Natural killer cell (primary cell): ENCODE measurements at regions not wholly inside any gene's neighbourhood (a gene's known extent, or its start where the extent isn't known, plus 50 kb on each side); places are given as distances from the start of the nearest gene placed in this dataset.
"Not testable (repeated sequence)": the region's sequence is repeated elsewhere in the genome, so short reads cannot be mapped to it uniquely, and the experiment has no call there.

Experiments
- ATAC-seq, 3 donors: fragments of 150-1000 bp in 2 of 3; fragments of 200-7000 bp in 1 of 3; cut with Tn5 transposase; 1 replicate in 1 of 3; 2 replicates in 2 of 3; pipeline ENCODE4 v1.10.0; 2021; ENCODE audit warnings: mild to moderate bottlenecking in 2 of 3, moderate library complexity in 2 of 3
- DNase-seq, 2 donors: peaks; one replicate each; pipeline versions ENCODE4 v3.0.0 to v3.0.0-alpha.2; 2013 to 2021; ENCODE audit warnings: mixed read lengths in 1 of 2
- H3K27ac ChIP-seq: one replicate; pipeline ENCODE4 v1.5.1; 2013; ENCODE audit warnings: mild to moderate bottlenecking, low read length
- H3K27me3 ChIP-seq: one replicate; pipeline ENCODE4 v1.6.1; 2013; ENCODE audit warnings: low read length; ENCODE audit not compliant: control insufficient read depth, insufficient read depth
- H3K36me3 ChIP-seq: one replicate; pipeline ENCODE4 v1.6.1; 2013; ENCODE audit warnings: low read length; ENCODE audit not compliant: control insufficient read depth, insufficient read depth
- H3K4me1 ChIP-seq: one replicate; pipeline ENCODE4 v1.6.1; 2013; ENCODE audit warnings: low read length; ENCODE audit not compliant: control insufficient read depth, insufficient read depth
- H3K4me3 ChIP-seq: one replicate; pipeline ENCODE4 v1.5.1; 2013; ENCODE audit warnings: low read length
- H3K9me3 ChIP-seq: one replicate; pipeline ENCODE4 v1.6.1; 2013; ENCODE audit warnings: low read length; ENCODE audit not compliant: control insufficient read depth, insufficient read depth
- H3K27ac Mint-ChIP-seq, 2 donors: one replicate each; pipeline ENCODE4 v1.8.0; 2022; ENCODE audit warnings: mild to moderate bottlenecking in 2 of 2, mixed read lengths in 2 of 2, moderate library complexity in 1 of 2
- H3K27me3 Mint-ChIP-seq, 2 donors: one replicate each; pipeline ENCODE4 v1.8.0; 2022; ENCODE audit warnings: low read depth in 2 of 2, mixed read lengths in 2 of 2
- H3K36me3 Mint-ChIP-seq: one replicate; pipeline ENCODE4 v1.8.0; 2022; ENCODE audit warnings: mixed read lengths
- H3K4me1 Mint-ChIP-seq, 2 donors: one replicate each; pipeline ENCODE4 v1.8.0; 2022; ENCODE audit warnings: mixed read lengths in 2 of 2
- H3K4me3 Mint-ChIP-seq: one replicate; pipeline ENCODE4 v1.8.0; 2022; ENCODE audit warnings: mild to moderate bottlenecking, moderate library complexity, mixed read lengths
- H3K9me3 Mint-ChIP-seq, 2 donors: one replicate each; pipeline ENCODE4 v1.8.0; 2022; ENCODE audit warnings: mixed read lengths in 2 of 2
- WGBS: methylation state at CpG from one replicate; pipeline ENCODE4 v1.1.7; 2013; ENCODE audit warnings: missing lambda C conversion rate; ENCODE audit not compliant: insufficient coverage; 5-methylcytosine and 5-hydroxymethylcytosine counted together
- intact Hi-C: fragments of 100-400 bp; cut with micrococcal nuclease; formaldehyde crosslinking; loops from one replicate; pipeline ENCODE4 v1.14.2; 2022
- TF ChIP-seq, protein P1 (sequence below): fragments of 200-600 bp; IDR thresholded peaks from one replicate; pipeline ENCODE4 v1.8.0; 2022; ENCODE audit warnings: antibody characterized with exemption

- Mint-ChIP-seq H3K9me3 (no peaks in the 10 kb centered on the region), H3K27me3 (peaks cover 5 to 12% of the 10 kb centered on the region in 2 donors), H3K4me1 (no peaks in the 10 kb centered on the region), H3K4me3 (no peak overlapping the region), H3K27ac (no peak overlapping the region), H3K36me3 (no peaks in the 10 kb centered on the region)
- no peak for ATAC-seq
- no peaks in the 10 kb centered on the region for H3K9me3 ChIP-seq
- H3K36me3 ChIP-seq, result no peaks in the 10 kb centered on the region
- no peak for DNase-seq
- H3K4me3 ChIP-seq, result no peak overlapping the region
- no peaks in the 10 kb centered on the region for H3K4me1 ChIP-seq
- H3K27ac ChIP-seq, result no peak overlapping the region
- TF ChIP-seq, protein P1, sequence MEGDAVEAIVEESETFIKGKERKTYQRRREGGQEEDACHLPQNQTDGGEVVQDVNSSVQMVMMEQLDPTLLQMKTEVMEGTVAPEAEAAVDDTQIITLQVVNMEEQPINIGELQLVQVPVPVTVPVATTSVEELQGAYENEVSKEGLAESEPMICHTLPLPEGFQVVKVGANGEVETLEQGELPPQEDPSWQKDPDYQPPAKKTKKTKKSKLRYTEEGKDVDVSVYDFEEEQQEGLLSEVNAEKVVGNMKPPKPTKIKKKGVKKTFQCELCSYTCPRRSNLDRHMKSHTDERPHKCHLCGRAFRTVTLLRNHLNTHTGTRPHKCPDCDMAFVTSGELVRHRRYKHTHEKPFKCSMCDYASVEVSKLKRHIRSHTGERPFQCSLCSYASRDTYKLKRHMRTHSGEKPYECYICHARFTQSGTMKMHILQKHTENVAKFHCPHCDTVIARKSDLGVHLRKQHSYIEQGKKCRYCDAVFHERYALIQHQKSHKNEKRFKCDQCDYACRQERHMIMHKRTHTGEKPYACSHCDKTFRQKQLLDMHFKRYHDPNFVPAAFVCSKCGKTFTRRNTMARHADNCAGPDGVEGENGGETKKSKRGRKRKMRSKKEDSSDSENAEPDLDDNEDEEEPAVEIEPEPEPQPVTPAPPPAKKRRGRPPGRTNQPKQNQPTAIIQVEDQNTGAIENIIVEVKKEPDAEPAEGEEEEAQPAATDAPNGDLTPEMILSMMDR, result no peak
- WGBS, result 40% methylated on average over 3 of the region's 5 CpGs
- intact Hi-C loops, result no loop called here
- no peaks in the 10 kb centered on the region for H3K27me3 ChIP-seq
Measured at GRCh38 chr14:34161351-34162082, 210.6 kb upstream of the EGLN3 start.

DNA sequence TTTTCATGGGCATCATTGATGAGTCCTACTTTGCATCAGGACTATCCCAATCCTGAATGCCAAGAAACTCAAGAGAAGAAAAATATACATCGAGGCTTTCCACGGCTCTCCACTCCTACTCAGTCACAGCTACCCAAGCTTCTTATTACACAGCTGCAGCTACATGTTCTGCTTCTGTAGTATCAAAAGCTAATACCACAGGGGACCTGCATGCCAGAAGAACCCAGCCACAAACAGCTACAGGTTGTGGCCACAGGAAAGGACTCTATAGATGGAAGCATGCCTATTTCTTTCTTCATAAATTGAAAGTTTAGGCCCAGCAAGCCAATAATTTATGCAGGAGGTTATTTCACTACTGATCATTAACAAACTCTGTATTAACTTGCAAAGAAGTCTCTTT lies 209.7 kb upstream of the EGLN3 start:
- intact Hi-C loops, result no loop called here
- ATAC-seq, result no peak
- Mint-ChIP-seq H3K27ac (no peak overlapping the region), H3K4me3 (no peak overlapping the region), H3K27me3 (peaks cover 2 to 3% of the 10 kb centered on the region in 2 donors), H3K9me3 (no peaks in the 10 kb centered on the region), H3K36me3 (no peaks in the 10 kb centered on the region), H3K4me1 (no peaks in the 10 kb centered on the region)
- WGBS, result 88% methylated on average over 1 of the region's 2 CpGs
- no peak overlapping the region for H3K27ac ChIP-seq
- H3K27me3 ChIP-seq, result no peaks in the 10 kb centered on the region
- H3K9me3 ChIP-seq, result no peaks in the 10 kb centered on the region
- DNase-seq, result no peak
- TF ChIP-seq, protein P1, result no peak
- H3K4me3 ChIP-seq, result no peak overlapping the region
- no peaks in the 10 kb centered on the region for H3K36me3 ChIP-seq
- H3K4me1 ChIP-seq, result no peaks in the 10 kb centered on the region

DNA sequence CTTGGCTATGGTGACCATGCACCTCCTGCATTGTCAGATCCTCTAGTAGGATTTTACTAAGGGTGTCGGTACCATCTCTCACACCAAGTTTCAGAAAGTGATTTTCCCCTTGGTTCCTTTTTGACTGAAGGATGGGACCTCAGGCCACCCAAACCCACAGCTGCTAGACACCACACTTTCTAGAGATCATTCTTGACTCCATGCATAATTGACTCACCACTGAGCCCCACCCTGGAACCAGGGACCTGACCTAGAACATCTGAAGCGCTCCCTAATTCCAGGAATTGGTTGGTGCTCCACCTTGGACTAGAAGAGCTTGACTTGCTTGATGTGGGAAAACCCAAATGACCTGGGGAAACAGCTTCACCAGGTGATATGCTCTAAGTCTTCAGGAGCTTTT lies 206.8 kb upstream of the EGLN3 start:
- Histone ChIP-seq H3K9me3 (no peaks in the 10 kb centered on the region), H3K27me3 (no peaks in the 10 kb centered on the region), H3K4me1 (no peaks in the 10 kb centered on the region), H3K27ac (no peak overlapping the region), H3K4me3 (no peak overlapping the region), H3K36me3 (no peaks in the 10 kb centered on the region)
- H3K36me3 Mint-ChIP-seq, result no peaks in the 10 kb centered on the region
- ATAC-seq (no peak), DNase-seq (no peak)
- intact Hi-C loops, result no loop called here
- WGBS, result 87% methylated on average over 2 of the region's 2 CpGs
- no peaks in the 10 kb centered on the region for H3K4me1 Mint-ChIP-seq
- no peaks in the 10 kb centered on the region for H3K27me3 Mint-ChIP-seq
- TF ChIP-seq, protein P1, result no peak
- no peaks in the 10 kb centered on the region for H3K9me3 Mint-ChIP-seq
- H3K4me3 Mint-ChIP-seq, result no peak overlapping the region
- H3K27ac Mint-ChIP-seq, result no peak overlapping the region

GRCh38 chr14:34147461-34147860 lies 196.6 kb upstream of the EGLN3 start:
- TF ChIP-seq, protein P1, result no peak
- H3K9me3 Mint-ChIP-seq, result peaks cover 0 to 6% of the 10 kb centered on the region in 2 donors
- H3K9me3 ChIP-seq, result no peaks in the 10 kb centered on the region
- WGBS, result 69% methylated on average over 3 of the region's 3 CpGs
- no peak overlapping the region for H3K4me3 ChIP-seq
- intact Hi-C loops, result no loop called here
- H3K27me3 Mint-ChIP-seq, result peaks cover 0 to 6% of the 10 kb centered on the region in 2 donors
- no peaks in the 10 kb centered on the region for H3K4me1 ChIP-seq
- H3K4me3 Mint-ChIP-seq, result no peak overlapping the region
- ATAC-seq, result no peak
- no peaks in the 10 kb centered on the region for H3K36me3 Mint-ChIP-seq
- no peak for DNase-seq
- H3K27me3 ChIP-seq, result no peaks in the 10 kb centered on the region
- no peaks in the 10 kb centered on the region for H3K4me1 Mint-ChIP-seq
- no peak overlapping the region for H3K27ac ChIP-seq
- no peak overlapping the region for H3K27ac Mint-ChIP-seq
- no peaks in the 10 kb centered on the region for H3K36me3 ChIP-seq

DNA sequence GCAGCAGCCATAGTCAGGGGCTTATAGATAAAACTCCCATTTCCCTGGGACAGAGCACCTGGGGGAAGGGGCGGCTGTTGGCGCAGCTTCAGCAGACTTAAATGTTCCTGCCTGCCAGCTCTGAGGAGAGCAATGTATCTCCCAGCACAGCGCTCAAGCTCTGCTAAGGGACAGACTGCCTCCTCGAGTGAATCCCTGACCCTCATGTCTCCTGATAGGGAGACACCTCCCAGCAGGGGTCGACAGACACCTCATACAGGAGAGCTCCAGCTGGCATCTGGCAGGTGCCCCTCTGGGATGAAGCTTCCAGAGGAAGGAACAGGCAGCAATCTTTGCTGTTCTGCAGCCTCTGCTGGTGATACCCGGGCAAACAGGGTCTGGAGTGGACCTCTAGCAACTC lies 189.3 kb upstream of the EGLN3 start:
- H3K9me3 Mint-ChIP-seq, intact Hi-C loops, H3K4me1 ChIP-seq, H3K27me3 ChIP-seq, ATAC-seq, H3K36me3 ChIP-seq, H3K27ac ChIP-seq, H3K9me3 ChIP-seq, H3K4me3 Mint-ChIP-seq, H3K27me3 Mint-ChIP-seq, H3K4me1 Mint-ChIP-seq, H3K36me3 Mint-ChIP-seq, DNase-seq, H3K27ac Mint-ChIP-seq, H3K4me3 ChIP-seq: not testable (repeated sequence)
- 79% methylated on average over 6 of the region's 6 CpGs for WGBS
